Activated naive CD8-positive, alpha-beta T cell treated with anti-CD3 and anti-CD28 coated beads, Interleukin-2, amount 50 U/mL, for 16 hours (primary cell): ENCODE measurements at regions not wholly inside any gene's neighbourhood (a gene's known extent, or its start where the extent isn't known, plus 50 kb on each side); places are given as distances from the start of the nearest gene placed in this dataset.

Experiments used
- DNase-seq: peaks from one replicate; pipeline ENCODE4 v3.0.0-alpha.2; 2020; ENCODE audit warnings: low read depth, low spot score

GRCh38 chr15:85889956-85890619 is 95.4 kb upstream of the KLHL25 start:
- no peak for DNase-seq

GRCh38 chr15:85890620-85890980 is 95.9 kb upstream of the KLHL25 start:
- DNase-seq = no peak

GRCh38 chr15:85891470-85891869 is 96.7 kb upstream of the KLHL25 start:
- no peak for DNase-seq

GRCh38 chr15:85892232-85892631 is 97.5 kb upstream of the KLHL25 start:
- DNase-seq = no peak

GRCh38 chr15:85897207-85897894 is 102.6 kb upstream of the KLHL25 start:
- DNase-seq = no peak

GRCh38 chr15:85897895-85898717 is 103.4 kb upstream of the KLHL25 start:
- no peak for DNase-seq

- DNase-seq = no peak
Measured at GRCh38 chr15:85899927-85900326, 105.2 kb upstream of the KLHL25 start.

GRCh38 chr15:85905751-85906450 is 111.2 kb upstream of the KLHL25 start:
- DNase-seq = no peak

- no peak for DNase-seq
Measured at GRCh38 chr15:85906640-85907039, 111.9 kb upstream of the KLHL25 start.

GRCh38 chr15:85910834-85911233 is 116.1 kb upstream of the KLHL25 start:
- no peak for DNase-seq

GRCh38 chr15:85913461-85913860 is 118.7 kb upstream of the KLHL25 start:
- DNase-seq = no peak

GRCh38 chr15:85920956-85921355 is 126.2 kb upstream of the KLHL25 start:
- DNase-seq = no peak

GRCh38 chr15:85924088-85924487 is 129.4 kb upstream of the KLHL25 start:
- DNase-seq = no peak

- no peak for DNase-seq
Measured at GRCh38 chr15:85925649-85926237, 131.0 kb upstream of the KLHL25 start.

- no peak for DNase-seq
Measured at GRCh38 chr15:85926834-85927233, 132.1 kb upstream of the KLHL25 start.

GRCh38 chr15:85927931-85928537 is 133.3 kb upstream of the KLHL25 start:
- DNase-seq = no peak

- no peak for DNase-seq
Measured at GRCh38 chr15:85929786-85930185, 135.1 kb upstream of the KLHL25 start.

GRCh38 chr15:85932391-85932790 is 137.7 kb upstream of the KLHL25 start:
- DNase-seq = no peak

- no peak for DNase-seq
Measured at GRCh38 chr15:85934691-85935090, 140.0 kb upstream of the KLHL25 start.

GRCh38 chr15:85935182-85935581 is 140.5 kb upstream of the KLHL25 start:
- DNase-seq = no peak

- no peak for DNase-seq
Measured at GRCh38 chr15:85937661-85938060, 142.0 kb upstream of the AGBL1 start.
